ENCODE measurements at regions not wholly inside any gene's neighbourhood (a gene's known extent, or its start where the extent isn't known, plus 50 kb on each side); places are given as distances from the start of the nearest gene placed in this dataset.

DNA sequence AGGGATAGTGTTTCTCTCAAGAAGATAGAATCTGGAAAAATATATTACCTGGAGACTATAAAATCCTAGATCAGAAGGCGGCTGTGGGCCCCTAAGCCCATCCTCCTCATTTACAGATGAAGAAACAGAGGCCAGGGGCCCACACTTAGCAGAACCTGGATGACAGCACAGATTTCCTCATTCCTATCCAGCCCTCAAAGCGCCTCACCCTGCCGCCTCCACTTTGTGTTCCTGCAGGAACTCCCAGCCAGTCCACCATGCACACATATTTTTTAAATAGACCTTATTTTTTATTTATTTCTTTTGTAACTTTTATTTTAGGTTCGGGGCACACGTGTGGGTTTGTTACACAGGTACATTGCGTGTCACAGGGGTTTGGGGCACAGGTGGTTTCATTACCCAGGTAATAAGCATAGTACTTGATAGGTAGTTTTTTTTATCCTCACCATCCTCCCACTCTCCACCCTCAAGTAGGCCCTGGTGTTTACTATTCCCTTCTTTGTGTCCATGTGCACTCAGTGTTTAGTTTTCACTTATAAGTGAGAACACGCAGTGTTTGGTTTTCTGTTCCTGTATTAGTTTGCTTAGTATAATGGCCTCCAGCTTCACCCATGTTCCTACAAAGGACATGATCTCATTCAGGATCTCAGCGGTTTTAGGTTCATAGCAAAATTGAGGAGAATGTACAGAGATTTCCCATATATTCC lies 85.5 kb upstream of the MAP1B start:
- TF ChIP-seq FOXP2 (optimal IDR thresholded peaks at IDR 0.05; ENCODE audit: borderline replicate concordance, extremely low read depth, extremely low read length, insufficient read depth), result no peak
- TF ChIP-seq POLR2AphosphoS5 (IDR thresholded peaks at IDR 0.05; ENCODE audit: low read depth, low read length), result no peak

DNA sequence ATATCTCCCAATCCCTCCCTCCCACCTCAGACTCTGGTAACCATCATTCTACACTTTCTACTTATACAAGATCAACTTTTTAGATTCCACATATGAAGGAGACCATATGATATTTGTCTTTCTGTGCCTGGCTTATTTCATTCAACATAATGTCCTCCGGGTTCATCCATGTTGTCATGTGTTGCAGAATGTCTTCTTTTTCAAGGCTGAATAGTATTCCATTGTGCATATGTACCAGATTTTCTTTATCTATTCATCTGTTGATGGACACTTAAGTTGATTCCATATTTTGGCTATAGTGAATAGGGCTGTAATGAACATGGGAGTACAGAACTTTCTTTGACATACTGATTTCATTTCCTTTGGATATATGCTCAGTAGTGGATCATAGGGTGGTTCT lies 78.9 kb upstream of the MAP1B start:
- TF ChIP-seq SIN3A (IDR thresholded peaks at IDR 0.05; ENCODE audit: borderline replicate concordance, insufficient read depth, low read length), result no peak
- TF ChIP-seq, protein P1, sequence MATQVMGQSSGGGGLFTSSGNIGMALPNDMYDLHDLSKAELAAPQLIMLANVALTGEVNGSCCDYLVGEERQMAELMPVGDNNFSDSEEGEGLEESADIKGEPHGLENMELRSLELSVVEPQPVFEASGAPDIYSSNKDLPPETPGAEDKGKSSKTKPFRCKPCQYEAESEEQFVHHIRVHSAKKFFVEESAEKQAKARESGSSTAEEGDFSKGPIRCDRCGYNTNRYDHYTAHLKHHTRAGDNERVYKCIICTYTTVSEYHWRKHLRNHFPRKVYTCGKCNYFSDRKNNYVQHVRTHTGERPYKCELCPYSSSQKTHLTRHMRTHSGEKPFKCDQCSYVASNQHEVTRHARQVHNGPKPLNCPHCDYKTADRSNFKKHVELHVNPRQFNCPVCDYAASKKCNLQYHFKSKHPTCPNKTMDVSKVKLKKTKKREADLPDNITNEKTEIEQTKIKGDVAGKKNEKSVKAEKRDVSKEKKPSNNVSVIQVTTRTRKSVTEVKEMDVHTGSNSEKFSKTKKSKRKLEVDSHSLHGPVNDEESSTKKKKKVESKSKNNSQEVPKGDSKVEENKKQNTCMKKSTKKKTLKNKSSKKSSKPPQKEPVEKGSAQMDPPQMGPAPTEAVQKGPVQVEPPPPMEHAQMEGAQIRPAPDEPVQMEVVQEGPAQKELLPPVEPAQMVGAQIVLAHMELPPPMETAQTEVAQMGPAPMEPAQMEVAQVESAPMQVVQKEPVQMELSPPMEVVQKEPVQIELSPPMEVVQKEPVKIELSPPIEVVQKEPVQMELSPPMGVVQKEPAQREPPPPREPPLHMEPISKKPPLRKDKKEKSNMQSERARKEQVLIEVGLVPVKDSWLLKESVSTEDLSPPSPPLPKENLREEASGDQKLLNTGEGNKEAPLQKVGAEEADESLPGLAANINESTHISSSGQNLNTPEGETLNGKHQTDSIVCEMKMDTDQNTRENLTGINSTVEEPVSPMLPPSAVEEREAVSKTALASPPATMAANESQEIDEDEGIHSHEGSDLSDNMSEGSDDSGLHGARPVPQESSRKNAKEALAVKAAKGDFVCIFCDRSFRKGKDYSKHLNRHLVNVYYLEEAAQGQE (IDR thresholded peaks at IDR 0.05; ENCODE audit: insufficient read depth in 1 of 2, low read depth in 2 of 2, low read length in 2 of 2), result no peak
- no peak for TF ChIP-seq FOXP2 (optimal IDR thresholded peaks at IDR 0.05; ENCODE audit: borderline replicate concordance, extremely low read depth, extremely low read length, insufficient read depth)
- TF ChIP-seq POLR2AphosphoS5 (IDR thresholded peaks at IDR 0.05; ENCODE audit: low read depth, low read length), result no peak
- TF ChIP-seq TAF1 (IDR thresholded peaks at IDR 0.05; ENCODE audit: borderline replicate concordance, insufficient read depth, low read length), result no peak

DNA sequence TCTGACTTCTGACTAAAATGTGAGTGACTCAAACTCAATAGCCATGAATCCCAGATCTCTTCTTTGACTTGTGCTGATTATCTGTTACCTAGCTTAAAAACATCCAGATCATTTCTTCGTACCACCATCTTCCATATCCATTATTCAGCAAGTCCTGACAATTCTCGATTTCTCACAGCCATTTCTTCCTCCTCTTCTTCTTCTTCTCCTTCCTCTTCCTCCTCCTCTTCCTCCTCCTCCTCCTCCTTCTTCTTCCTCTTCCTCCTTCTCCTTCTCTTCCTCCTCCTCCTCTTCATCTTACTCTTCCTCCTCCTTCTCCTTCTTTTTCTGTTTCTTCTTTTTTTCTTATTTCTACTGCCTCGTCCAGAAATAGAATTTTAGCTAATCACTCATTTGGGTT lies 77.0 kb upstream of the MAP1B start:
- TF ChIP-seq SIN3A (IDR thresholded peaks at IDR 0.05; ENCODE audit: borderline replicate concordance, insufficient read depth, low read length), result no peak
- TF ChIP-seq POLR2AphosphoS5 (IDR thresholded peaks at IDR 0.05; ENCODE audit: low read depth, low read length), result no peak
- no peak for TF ChIP-seq TAF1 (IDR thresholded peaks at IDR 0.05; ENCODE audit: borderline replicate concordance, insufficient read depth, low read length)
- TF ChIP-seq FOXP2 (optimal IDR thresholded peaks at IDR 0.05; ENCODE audit: borderline replicate concordance, extremely low read depth, extremely low read length, insufficient read depth), result no peak
- TF ChIP-seq, protein P1 (IDR thresholded peaks at IDR 0.05; ENCODE audit: insufficient read depth in 1 of 2, low read depth in 2 of 2, low read length in 2 of 2), result no peak

DNA sequence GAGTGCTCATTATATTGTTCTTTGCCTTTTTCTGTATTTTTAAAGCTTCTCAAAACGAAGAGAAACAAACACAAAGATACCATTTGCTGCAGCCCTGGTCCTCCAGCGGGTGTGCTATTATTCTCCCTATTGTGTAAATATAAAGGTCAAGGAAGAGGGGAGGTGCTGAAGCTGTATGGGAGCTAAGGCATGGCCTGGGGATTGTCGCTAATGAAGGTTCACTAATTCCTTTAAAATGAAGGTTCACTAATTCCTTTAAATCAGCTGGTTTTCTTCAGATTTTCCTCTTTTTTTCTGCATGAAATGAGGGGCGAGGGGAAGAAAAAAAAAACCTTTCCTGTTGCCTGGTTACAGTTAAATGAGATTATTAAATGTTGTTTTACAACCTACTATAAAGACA lies 74.5 kb upstream of the MAP1B start:
- TF ChIP-seq, protein P1 (IDR thresholded peaks at IDR 0.05; ENCODE audit: insufficient read depth in 1 of 2, low read depth in 2 of 2, low read length in 2 of 2), result no peak
- TF ChIP-seq FOXP2 (optimal IDR thresholded peaks at IDR 0.05; ENCODE audit: borderline replicate concordance, extremely low read depth, extremely low read length, insufficient read depth) (no peak), TAF1 (IDR thresholded peaks at IDR 0.05; ENCODE audit: borderline replicate concordance, insufficient read depth, low read length) (no peak), POLR2AphosphoS5 (IDR thresholded peaks at IDR 0.05; ENCODE audit: low read depth, low read length) (no peak), SIN3A (IDR thresholded peaks at IDR 0.05; ENCODE audit: borderline replicate concordance, insufficient read depth, low read length) (no peak)

DNA sequence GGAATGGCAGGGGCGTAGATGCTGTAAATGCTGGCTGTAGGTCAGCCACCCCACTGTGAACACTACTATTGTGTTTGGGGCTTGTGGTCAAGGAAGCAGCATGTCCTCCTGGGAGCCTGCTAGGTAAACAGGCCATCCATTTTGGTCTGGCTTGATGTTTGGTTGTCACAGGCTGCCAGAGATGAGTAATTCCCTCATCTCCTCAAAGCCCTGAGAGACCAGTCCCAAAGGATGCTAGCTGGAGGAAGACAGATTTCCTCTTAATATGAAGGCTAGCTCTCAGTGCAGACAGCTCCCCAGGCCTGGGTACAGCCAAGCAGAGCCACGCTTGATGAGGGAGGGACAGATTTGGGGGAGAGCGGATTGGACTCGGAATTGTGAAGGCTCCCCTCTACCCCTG lies 72.5 kb upstream of the MAP1B start:
- TF ChIP-seq, protein P1 (IDR thresholded peaks at IDR 0.05; ENCODE audit: insufficient read depth in 1 of 2, low read depth in 2 of 2, low read length in 2 of 2), result no peak

Data from PFSK-1 (cell line).